Peyer's patch (tissue), 4 donors: ENCODE measurements at regions not wholly inside any gene's neighbourhood (a gene's known extent, or its start where the extent isn't known, plus 50 kb on each side); places are given as distances from the start of the nearest gene placed in this dataset.

Source experiments
- CTCF ChIP-seq, 6 experiments: fragments of 450-650 bp in 4 of 6; fragments of 200-600 bp in 2 of 6; sonication (generic) in 1 of 6; IDR thresholded peaks; one replicate each; pipeline ENCODE4 v1.5.1; 2017 to 2019; ENCODE audit warnings: antibody characterized with exemption in 6 of 6, mild to moderate bottlenecking in 3 of 6, moderate library complexity in 1 of 6
- POLR2A ChIP-seq, 2 donors: fragments of 450-650 bp; IDR thresholded peaks; one replicate each; pipeline ENCODE4 v1.5.1; 2017; ENCODE audit warnings: antibody characterized with exemption in 2 of 2, mild to moderate bottlenecking in 2 of 2, moderate library complexity in 2 of 2

GRCh38 chr5:2442496-2443354 is 308.8 kb downstream of the IRX2 start:
- no peak for TF ChIP-seq POLR2A (IDR thresholded peaks at IDR 0.05)
- no peak for TF ChIP-seq CTCF (IDR thresholded peaks at IDR 0.05)
